DMS114 treated with DMSO at 0.1 percent for 48 hours (cell line): ENCODE measurements at regions not wholly inside any gene's neighbourhood (a gene's known extent, or its start where the extent isn't known, plus 50 kb on each side); places are given as distances from the start of the nearest gene placed in this dataset.

Experiments used
- DNase-seq: peaks from one replicate; lab custom pipeline; 2025; ENCODE audit not compliant: unreplicated experiment; lab: John Stamatoyannopoulos, UW

DNA sequence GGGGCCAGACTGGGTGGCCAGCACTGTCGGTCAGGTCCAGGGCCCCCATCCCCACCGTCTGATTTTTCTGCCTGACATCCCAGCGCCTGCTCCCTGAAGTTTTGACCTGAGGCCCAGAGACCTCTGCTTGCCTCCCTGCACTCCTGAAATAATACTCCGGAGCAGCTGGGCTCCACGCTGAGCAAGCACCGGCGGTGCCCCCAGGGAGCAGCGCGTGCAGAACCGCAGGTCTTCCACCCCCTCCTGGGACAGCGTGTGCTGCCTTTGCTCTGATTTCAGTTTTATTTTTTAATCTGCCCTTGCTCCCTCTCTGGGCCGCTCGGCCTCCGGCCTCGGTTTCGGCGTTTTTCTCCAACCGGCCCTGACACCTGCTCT, 132.4 kb upstream of the GSE1 start:
- no peak for DNase-seq

DNA sequence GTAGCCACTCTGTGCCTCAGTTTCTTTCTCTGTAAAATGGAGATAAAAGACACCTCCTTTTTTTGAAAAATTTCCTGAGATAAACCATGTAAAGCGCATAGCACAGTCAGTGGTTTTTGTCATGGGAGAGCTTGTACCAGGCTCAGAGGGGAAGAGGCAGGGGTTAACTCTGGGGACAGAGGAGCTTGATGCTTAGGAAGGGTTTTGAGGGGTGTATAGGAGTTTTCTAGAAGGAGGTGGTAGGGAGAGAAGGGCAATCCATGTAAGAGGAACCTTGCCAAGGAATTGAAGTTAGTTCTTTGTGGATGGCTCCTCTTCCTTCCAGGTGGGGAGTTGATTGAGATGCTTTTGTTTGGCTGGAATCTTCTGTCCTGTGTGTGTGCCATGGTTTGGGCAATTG, 131.9 kb upstream of the GSE1 start:
- DNase-seq: no peak

DNA sequence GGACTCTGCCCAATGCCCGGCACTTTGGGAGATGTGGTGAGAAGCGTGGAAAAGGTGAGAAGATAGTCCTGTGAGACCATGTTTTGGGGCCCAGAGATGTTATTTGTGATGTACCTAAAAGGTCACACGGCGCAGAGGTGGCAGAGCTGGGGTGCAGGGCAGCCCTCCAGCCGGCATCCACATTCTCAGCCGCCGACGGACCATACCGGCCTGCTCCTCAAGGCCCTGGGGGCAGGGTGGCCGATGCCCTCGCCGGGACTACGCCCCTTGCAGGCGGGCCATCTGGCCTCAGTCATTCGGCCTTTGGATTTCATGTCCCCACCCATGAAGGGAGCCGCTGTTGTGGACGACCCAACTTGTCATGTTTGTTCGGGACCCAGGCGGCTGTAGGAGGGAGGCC, 131.4 kb upstream of the GSE1 start:
- DNase-seq: no peak

DNA sequence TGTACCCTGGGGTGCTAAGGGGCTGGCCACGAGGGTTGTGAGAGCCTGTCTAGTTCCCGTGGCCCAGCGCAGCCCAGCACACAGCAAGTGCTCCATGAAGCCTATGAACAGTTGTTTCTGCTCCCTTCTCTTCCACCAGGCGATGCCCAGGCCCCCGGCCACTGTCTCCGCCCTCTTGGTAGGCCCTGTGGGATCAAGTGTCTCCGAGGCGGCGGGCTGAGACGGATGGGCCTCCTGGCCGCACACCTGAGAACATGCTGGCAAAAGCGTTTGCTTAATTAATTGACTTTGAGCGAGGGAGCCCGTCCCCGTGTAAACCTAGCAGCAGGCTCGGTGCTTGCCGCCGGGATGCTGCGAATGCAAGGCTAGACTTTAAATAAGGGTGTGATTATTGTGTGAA, 129.7 kb upstream of the GSE1 start:
- DNase-seq: no peak

DNA sequence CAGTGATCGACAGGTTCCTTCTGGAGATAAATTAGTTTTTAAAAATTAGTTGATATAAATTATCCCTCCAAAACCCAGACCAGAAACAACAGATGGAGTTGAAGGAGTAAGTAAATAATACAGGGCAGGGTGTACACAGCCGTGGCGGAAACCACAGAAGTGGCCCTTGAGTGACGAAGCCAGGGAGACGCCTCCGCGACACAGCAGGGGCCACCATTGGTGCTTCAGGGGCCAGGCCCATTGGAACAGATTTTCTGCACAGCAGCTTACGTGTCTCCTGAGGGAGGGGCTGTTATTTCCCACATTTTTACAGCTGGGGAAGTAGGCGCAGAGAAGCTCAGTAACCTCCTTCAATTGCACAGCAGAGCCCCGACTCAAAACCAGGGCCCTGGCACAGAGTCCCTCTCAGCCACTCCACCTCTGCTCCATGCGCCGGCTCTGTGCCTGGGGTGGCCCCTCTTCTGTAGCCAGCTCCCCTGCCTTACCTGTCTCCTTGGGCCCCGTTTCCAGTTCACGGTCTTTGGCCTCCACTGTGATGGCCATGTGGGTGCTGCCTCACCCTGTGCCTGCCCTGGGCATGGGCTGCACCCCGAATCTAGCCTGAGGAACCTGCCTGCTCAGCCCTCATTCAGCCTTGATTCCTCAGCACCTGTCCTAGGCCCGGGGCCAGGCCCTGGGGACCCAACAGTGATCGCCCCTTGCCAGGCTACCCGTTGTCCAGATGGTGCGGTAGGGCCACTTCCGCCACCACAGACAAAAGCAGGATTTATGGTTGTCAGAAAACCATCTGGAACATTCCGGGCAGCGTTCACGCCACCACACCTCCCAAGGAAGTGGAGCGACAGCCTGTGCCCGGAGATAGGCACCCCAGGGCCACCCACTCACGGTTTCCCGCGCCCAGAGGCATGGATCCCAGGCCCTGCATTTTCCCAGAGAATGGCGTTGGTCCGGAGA, 128.5 kb upstream of the GSE1 start:
- no peak for DNase-seq

DNA sequence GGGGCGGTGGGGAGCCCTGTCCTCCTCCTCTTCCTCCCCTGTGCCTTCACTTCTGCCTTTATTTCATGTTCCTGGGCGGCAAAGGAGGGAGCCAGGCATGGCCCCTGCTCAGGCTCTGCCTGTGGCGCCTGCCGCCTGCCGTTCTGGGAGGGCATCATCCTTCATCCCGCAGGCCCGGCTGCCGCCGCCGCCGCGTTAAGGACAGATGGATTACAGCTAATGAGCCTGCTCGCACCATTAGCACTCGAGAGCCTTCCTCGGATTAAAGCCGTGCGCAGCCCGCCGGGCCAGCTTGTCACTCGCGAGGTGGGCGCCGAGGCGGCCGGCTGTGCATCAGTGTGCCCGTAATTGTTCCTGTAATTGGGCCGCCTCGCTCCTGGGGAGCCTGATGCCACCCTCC, 127.7 kb upstream of the GSE1 start:
- DNase-seq: no peak

DNA sequence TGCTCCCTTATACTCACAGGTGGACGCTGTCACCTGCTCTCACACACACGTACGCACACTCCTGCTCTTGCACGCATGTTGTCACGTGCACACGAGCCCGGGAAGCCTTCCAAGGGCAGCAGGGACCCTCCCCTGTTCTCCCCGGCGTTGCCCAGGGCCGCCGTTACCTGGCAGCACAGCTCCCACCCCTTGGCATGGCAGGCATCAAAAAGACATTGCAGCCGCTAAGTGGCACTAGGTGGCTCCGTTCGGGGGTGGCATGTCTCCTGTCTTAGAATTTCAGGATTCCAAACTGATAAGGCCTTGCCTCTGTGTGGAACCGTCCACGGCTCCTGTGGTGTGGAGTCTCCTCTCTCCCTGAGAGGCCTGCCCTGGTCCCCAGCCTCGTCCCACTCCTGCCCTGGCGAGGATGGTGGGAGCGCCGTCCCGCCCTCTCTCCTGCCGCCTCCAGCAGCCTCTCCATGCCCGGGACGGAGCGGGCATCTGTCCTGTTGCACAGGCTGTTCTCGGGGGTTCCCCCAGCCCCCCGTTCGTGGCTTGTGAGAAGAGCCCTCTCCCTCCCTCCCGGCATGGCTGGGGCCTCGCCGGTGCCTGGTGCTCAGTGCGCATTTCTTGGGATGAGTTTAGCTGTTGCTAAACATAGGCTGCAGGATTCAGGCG, 126.7 kb upstream of the GSE1 start:
- DNase-seq: no peak

DNA sequence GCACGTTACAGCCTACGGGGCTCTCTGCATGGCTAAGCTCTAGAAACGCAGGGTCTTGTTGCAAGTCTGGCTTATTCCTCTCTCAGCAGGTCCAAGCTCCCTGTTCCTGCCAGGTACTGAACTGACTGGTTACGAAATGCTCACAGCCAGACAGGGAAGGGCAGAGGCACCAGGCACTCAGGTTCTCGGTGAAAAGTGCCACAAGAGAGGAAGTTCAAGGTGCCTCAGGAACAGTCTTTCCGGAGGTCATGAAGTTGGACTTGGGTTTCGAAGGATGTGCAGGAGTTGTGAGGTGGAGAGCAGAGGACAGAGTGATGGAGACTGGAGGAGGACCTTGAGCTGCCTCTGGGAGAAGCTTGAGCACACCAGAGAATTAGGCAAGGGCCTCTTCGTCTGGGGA, 124.7 kb upstream of the GSE1 start:
- DNase-seq: no peak

DNA sequence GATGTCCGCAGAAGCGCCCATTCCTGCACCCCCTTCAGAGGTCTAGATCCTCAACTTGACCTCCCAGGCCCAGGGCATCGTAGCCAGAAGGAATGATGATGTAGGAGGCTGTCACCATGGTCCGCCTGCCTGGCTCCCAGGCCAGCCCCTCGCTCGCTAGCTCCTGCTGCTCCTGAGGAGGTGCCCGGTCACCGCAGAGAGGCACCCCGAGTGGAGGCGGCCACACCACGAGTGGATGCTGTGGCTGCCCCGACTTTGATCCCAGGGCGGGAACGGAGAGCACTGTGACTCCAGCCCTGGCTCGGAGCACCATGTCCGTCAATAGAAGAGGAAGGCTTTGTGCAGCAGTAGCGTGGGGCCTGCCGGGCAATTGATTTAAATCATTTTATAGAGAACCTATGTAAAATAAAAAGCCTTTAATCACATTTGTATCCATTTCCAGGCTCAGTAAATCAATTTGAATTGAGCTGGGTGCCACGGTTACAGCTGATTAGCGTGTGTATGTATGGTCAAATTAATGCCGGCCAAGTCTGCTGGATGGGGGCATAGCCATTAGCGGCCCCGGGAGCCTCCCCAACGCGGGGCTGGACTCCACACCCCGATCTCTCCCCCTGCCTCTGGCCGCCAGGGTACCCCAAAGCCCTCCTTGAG, 122.6 kb upstream of the GSE1 start:
- DNase-seq: no peak

DNA sequence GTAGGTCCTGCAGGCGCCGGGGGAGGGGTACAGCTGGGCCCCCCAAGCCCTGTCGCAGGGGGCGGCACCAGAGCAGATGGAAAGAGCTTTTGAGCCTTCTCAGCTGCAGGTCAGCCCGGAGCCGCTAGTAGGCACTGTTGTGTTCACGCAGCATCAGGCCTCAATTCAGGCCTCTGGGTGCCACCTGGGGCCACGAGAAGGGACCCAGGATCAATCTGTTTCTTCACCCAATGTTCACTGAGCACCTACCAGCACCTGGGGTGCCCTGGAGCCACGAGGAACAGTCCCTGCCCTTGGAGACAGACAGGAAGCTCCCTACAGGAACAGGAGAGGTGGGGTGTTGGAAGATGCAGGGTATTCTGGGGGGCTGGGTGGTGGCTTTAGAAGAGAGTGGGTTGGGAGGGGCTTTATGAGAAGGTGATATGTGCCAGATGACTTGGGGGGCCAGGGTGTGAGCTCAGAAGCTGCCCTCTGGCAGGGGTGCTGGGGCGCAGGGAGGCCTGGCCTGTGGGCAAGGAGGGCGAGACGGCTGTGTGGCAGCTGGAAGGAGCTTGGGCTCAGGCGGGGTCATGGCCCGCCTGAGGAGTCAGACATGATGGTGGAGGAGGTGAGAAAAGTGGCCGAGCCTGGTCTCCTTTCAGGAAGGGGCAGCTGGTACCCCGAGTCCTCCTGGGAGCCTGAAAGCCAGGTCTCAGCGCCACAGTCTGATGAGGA, 121.9 kb upstream of the GSE1 start:
- no peak for DNase-seq

DNA sequence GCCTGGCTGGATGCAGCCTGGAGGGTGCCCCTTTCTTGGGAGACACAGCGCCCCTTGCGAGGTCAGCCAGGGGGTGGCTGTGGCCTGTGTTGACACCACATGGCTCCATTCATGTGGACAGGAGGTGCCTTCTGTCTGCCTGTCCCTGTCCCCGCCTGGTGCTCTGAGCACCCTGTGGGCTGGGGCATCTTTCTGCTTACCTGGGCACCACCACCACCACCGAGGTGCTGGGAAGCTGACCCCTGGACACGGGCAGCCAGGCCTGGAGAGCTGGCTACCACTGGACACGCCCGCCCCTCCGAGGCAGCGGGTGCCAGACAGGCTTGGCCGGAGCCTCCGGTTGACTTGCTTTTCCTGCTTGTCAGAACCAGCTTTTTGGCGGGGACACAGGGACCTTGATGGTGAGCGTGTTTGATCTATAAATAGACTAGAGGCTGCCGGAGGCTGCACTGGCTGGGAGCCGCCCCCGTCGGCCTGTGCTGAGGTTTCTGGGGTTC, 121.3 kb upstream of the GSE1 start:
- no peak for DNase-seq

DNA sequence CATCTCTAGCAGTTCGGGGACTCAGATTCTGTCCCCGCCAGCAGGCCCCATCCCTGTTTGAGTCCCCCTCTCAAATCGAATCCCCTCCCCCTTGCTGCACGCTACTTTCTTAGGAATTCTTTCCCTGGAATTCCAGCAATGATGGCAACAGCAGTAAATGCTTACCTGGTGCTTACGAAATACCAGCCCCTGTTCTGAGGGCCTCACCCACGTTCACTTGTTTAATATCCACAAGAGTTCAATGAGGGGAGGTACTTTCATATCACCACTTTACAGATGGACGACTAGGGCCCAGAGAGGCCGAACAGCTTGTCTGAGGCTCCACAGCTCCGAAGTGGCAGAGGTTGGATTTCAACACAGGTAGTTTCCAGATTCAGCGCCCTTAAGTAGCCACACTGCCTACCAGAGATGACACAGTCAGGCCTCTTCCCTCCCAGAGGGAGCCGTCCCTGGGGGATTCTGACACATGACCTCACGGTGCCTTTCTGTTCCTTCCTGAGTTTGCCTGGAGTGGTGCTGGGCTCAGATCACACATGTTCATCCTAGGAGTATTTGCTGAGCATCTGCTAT, 120.7 kb upstream of the GSE1 start:
- DNase-seq: no peak

DNA sequence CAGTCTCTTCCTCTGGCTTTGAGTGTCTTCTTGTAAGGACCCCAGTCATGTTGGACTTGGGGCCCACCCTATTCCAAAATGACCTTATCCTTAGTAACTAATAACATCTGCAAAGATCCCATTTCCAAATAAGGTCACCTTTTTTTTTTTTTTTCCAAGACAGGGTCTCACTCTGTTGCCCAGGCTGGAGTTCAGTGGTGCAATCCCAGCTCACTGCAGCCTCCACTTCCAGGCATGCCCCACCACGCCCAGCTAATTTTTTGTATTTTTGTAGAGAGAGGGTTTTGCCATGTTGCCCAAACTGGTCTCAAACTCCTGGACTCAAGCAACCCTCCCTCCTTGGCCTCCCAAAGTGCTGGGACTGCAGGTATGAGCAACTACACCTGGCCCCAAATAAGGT, 118.8 kb upstream of the GSE1 start:
- no peak for DNase-seq

DNA sequence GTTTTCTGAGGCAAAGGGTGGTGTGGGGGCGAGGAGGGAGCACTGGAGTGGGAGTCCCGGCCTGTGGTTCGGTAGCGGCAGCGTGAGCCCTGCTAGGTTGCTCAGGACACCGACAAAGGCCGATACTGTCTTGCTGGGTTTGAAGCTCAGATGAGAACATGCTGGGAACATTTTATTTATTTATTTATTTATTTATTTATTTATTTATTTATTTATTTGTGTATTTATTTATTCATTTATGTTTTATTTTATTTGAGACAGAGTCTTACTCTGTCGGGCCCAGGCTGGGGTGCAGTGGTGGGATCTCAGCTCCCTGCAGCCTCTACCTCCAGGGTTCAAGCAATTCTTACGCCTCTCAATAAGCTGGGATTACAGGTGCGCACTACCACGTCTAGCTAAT, 117.9 kb upstream of the GSE1 start:
- DNase-seq: no peak

DNA sequence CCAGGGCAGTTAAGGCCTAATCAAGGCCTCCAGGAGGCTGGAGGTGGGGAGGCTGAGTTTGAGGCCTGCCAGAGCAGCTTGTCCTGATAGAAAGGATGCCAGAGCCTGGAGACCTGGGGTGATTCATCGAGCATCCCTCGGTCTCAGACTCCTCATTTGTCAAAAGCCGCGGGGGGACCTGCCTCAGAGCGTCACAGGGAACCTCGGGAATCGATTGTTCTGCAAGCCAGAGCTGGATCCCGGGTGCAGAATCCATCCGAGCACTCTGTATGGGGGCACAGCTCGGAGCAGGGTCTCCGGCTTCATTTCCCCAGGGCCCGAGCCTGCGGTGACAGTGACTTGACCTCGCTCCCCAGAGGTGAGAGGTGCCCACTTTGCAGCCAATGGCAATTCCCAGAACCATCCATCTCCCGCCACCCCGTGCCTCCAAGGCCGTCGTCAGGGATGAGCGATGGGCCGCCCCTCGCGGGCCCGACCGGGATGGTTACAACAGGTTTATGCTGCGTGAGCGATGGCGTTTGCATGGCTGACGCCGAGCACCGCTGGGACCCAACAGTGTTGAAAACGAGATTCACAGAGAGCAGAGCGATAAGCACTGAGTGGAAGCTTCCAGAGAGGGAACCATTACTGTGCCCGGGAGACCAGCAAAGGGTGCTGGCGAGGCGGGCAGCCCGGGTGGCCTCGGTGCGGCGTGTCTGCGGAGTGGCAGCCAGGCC, 117.1 kb upstream of the GSE1 start:
- no peak for DNase-seq

DNA sequence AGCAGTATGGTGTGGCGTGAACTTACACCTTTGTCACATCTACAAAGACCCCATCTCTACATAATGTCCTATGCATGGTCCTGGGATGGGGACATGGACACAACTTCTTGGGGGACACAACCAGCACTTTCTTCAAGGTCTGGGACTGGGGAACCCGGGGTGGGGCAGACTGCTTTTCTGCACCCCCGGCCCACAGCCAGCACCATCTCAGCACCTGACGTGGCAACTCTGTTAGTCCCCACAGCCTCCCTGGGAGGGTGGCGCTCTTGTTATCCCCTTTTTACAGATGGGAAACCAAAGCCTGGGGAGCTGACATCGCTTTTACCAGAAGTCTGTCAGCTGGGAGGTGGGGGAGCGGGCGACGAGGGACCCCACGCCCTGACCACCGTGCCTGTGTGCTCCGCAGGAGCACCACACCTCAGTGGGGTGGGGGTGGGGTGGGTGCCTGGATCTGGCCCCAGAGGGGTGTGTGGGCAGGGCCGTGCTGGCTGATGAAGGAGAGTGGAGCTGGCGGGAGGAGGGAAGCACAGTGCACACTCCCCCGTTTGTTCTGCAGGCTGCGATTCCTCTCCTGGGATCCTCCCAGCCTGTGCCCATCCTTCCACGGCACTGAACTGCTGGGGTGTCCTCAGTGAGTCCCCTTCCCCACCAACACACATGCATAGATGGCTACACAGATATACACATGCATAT, 115.4 kb upstream of the GSE1 start:
- DNase-seq: no peak

DNA sequence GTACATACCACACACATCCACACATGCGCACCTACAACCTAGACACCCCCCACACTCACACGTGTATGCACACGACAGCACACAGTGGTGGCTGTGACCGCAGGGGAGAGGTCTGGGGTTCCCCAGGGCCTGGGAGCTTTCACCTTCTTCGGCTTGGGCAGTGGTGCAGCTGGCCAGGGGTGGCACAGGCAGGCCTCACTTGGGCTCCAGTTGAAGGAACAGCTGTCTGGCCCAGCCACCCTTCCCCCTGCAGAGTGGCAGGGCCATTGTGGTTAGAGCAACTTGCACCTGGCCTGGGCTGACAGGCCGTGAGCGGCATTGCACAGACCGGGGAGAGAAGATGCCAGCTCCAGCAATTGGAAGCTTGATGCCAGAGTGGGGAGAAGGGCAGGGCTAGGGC, 114.5 kb upstream of the GSE1 start:
- no peak for DNase-seq

DNA sequence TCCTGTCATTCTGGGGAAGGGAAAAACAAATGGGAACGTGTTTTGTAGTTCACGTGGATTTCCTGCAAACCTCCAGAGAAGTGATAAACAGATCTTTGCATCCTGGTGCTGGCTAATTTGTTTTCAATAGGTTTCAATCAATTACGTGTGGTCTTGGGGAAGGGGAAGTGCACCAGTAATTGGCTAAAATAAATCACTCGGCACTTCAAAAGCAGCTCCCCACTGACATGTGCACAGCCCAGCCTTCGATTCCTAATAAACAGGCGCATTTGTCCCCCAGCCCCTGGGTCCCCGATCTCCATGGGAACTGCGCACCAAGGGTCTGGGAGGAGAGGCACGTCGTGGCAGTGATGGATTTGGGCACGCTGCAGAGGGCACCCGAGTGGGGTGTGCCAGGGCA, 112.9 kb upstream of the GSE1 start:
- no peak for DNase-seq

DNA sequence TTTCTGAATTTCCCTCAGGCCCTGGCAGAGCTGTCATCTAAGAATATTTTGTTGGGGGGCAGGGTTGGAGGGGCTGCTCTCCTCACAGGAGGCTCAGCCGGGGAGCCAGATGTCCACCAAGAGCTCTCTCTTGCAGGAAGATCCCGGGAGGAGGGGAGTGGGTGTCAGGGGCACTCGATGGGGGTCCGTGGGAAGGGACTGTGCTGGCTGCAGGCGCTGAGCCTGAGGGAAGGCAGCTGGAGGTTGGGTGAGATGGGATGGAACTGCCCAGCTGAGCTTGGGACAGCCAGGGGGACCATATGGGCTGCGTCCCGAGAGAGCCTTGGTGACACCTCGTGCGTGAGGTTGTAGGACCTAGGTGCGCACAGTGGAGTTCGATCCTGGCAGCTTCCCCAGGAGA, 111.2 kb upstream of the GSE1 start:
- no peak for DNase-seq

DNA sequence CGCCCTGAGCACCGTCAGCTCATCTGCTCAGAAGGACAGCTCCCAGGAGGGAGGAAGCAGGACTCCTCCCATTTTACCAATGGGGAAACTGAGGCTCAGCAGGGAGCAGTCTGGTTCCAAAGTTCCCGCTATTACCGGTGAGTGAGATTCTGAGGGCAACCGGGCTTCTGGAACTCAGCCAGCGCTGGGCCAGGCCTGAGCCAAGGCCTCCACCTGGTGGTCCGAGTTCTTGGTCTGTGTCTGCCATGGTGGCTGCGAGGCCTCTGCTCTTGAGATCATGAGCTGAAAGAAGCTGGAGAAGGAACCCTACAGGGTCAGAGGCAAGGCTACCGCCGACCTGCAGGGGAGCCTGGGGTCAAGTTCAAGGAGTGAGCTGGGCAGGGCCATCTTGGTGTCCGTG, 110.8 kb upstream of the GSE1 start:
- DNase-seq: no peak
